GM18499 (cell line): ENCODE measurements at regions not wholly inside any gene's neighbourhood (a gene's known extent, or its start where the extent isn't known, plus 50 kb on each side); places are given as distances from the start of the nearest gene placed in this dataset.
A peak's percentile ranks its signal among the peaks of the same experiment; 100 is the strongest.
"Not testable (repeated sequence)": the region's sequence is repeated elsewhere in the genome, so short reads cannot be mapped to it uniquely, and the experiment has no call there.

Experiments
- ATAC-seq: cut with Tn5 transposase; IDR thresholded peaks from one replicate; pipeline ENCODE4 v1.9.1; 2021; ENCODE audit warnings: moderate number of reproducible peaks; ENCODE audit not compliant: insufficient read depth, unreplicated experiment

- ATAC-seq: no peak
Observed at GRCh38 chr7:138248609-138249008, 172.3 kb downstream of the AKR1D1 start.

GRCh38 chr7:138249975-138250374, 173.7 kb downstream of the AKR1D1 start:
- ATAC-seq: no peak

GRCh38 chr7:138252666-138253065, 176.4 kb downstream of the AKR1D1 start:
- not testable (repeated sequence) for ATAC-seq

- ATAC-seq: no peak
Observed at GRCh38 chr7:138254444-138254843, 178.2 kb downstream of the AKR1D1 start.

- ATAC-seq: no peak
Observed at GRCh38 chr7:138257459-138258196, 181.4 kb downstream of the AKR1D1 start.

GRCh38 chr7:138258197-138258559, 181.9 kb downstream of the AKR1D1 start:
- ATAC-seq: no peak

GRCh38 chr7:138259675-138260074, 183.4 kb downstream of the AKR1D1 start:
- ATAC-seq: no peak

- no peak for ATAC-seq
Observed at GRCh38 chr7:138267934-138268333, 191.7 kb downstream of the AKR1D1 start.

GRCh38 chr7:138276891-138277290, 183.2 kb upstream of the TRIM24 start:
- ATAC-seq: no peak

GRCh38 chr7:138278601-138279000, 181.5 kb upstream of the TRIM24 start:
- ATAC-seq: no peak

GRCh38 chr7:138282997-138283396, 177.1 kb upstream of the TRIM24 start:
- ATAC-seq: no peak

GRCh38 chr7:138285129-138285528, 174.9 kb upstream of the TRIM24 start:
- ATAC-seq: no peak

GRCh38 chr7:138286846-138287245, 173.2 kb upstream of the TRIM24 start:
- ATAC-seq: no peak

- no peak for ATAC-seq
Observed at GRCh38 chr7:138287549-138287948, 172.5 kb upstream of the TRIM24 start.

- no peak for ATAC-seq
Observed at GRCh38 chr7:138289082-138289481, 171.0 kb upstream of the TRIM24 start.

- no peak for ATAC-seq
Observed at GRCh38 chr7:138289864-138290263, 170.2 kb upstream of the TRIM24 start.

GRCh38 chr7:138292951-138293350, 167.1 kb upstream of the TRIM24 start:
- ATAC-seq: no peak

GRCh38 chr7:138295049-138295637, 164.9 kb upstream of the TRIM24 start:
- ATAC-seq: peak; percentile 79

GRCh38 chr7:138297526-138297925, 162.5 kb upstream of the TRIM24 start:
- no peak for ATAC-seq

GRCh38 chr7:138299066-138299465, 161.0 kb upstream of the TRIM24 start:
- no peak for ATAC-seq

GRCh38 chr7:138303230-138304070, 156.6 kb upstream of the TRIM24 start:
- no peak for ATAC-seq

GRCh38 chr7:138304071-138304320, 156.1 kb upstream of the TRIM24 start:
- ATAC-seq: no peak
